HepG2 (cell line): ENCODE measurements at regions not wholly inside any gene's neighbourhood (a gene's known extent, or its start where the extent isn't known, plus 50 kb on each side); places are given as distances from the start of the nearest gene placed in this dataset.

Source experiments
- ATAC-seq: fragments of 200-7000 bp; cut with Tn5 transposase; 3 replicates; pipeline ENCODE4 v1.9.1; 2020; ENCODE audit warnings: mild to moderate bottlenecking, moderate library complexity
- BruUV-seq: library from RNA; stranded (reverse); fragments of 400-500 nt; replicated peaks from 2 replicates; lab custom pipeline; 2021; lab: Mats Ljungman, UMichigan
- CTCF ChIA-PET: fragments of 300-600 bp; formaldehyde crosslinking; extraction: SDS; loops from one replicate; lab custom pipeline; 2021; ENCODE audit warnings: low total read pairs, inconsistent platforms, low intra/inter-chr PET ratio; lab: Yijun Ruan, JAX
- POLR2A ChIA-PET: fragments of 350-600 bp; sonication (Branson Sonifier 250); formaldehyde crosslinking; loops from one replicate; lab custom pipeline; 2020; ENCODE audit warnings: antibody characterized with exemption, inconsistent platforms; lab: Yijun Ruan, JAX
- DNase-seq: peaks from one replicate; pipeline ENCODE4 v3.0.0-alpha.2; 2015; ENCODE audit warnings: low spot score
- FAIRE-seq: peaks from 3 replicates; lab custom pipeline; 2011; peaks lifted over from hg19 to GRCh38; lab: Jason Lieb, UNC
- H2AFZ ChIP-seq: one replicate; pipeline ENCODE4 v1.6.1; 2011; ENCODE audit warnings: low read length, inconsistent platforms
- H3K27ac ChIP-seq: fragments of 300-600 bp; 3 replicates; pipeline ENCODE4 v1.8.0; 2011; ENCODE audit warnings: mixed run types, mild to moderate bottlenecking, mixed read lengths, low read length, inconsistent platforms; ENCODE audit not compliant: insufficient read depth; ENCODE audit errors: extremely low read length
- H3K27me3 ChIP-seq, 2 experiments: fragments of 200-600 bp in 1 of 2; 2 replicates in 1 of 2; 3 replicates in 1 of 2; pipeline versions ENCODE4 v1.6.0 to v1.8.0; 2011; ENCODE audit warnings: low read length in 2 of 2, mild to moderate bottlenecking in 2 of 2, moderate library complexity in 2 of 2, inconsistent platforms in 1 of 2; ENCODE audit not compliant: insufficient read depth in 2 of 2, control insufficient read depth in 1 of 2
- H3K36me3 ChIP-seq, 2 experiments: fragments of 200-600 bp in 1 of 2; replicated peaks in 1 of 2; 2 replicates in 1 of 2; 3 replicates in 1 of 2; pipeline versions ENCODE4 v1.5.1 to v1.8.0; 2011; ENCODE audit warnings: low read length in 2 of 2, inconsistent platforms in 1 of 2; ENCODE audit not compliant: insufficient read depth in 2 of 2, control insufficient read depth in 1 of 2
- H3K4me1 ChIP-seq: 2 replicates; pipeline ENCODE4 v1.5.1; 2012; ENCODE audit warnings: low read length, inconsistent platforms; ENCODE audit not compliant: insufficient read depth
- H3K4me2 ChIP-seq: 2 replicates; pipeline ENCODE4 v1.6.0; 2011; ENCODE audit warnings: low read depth, low read length, inconsistent platforms
- H3K4me3 ChIP-seq, 3 experiments: fragments of 200-600 bp in 1 of 3; sonication (generic), shearing (Covaris generic) in 1 of 3; replicated peaks in 1 of 3; 2 replicates each; pipeline ENCODE4 v1.5.1; 2011 to 2016; ENCODE audit warnings: low read length in 3 of 3, inconsistent platforms in 2 of 3, low read depth in 2 of 3, mild to moderate bottlenecking in 2 of 3, control low read depth in 1 of 3, mixed read lengths in 1 of 3; ENCODE audit not compliant: insufficient read depth in 1 of 3
- H3K79me2 ChIP-seq: one replicate; pipeline ENCODE4 v1.6.1; 2011; ENCODE audit warnings: low read length, inconsistent platforms; ENCODE audit not compliant: insufficient read depth
- H3K9ac ChIP-seq: 2 replicates; pipeline ENCODE4 v1.6.0; 2011; ENCODE audit warnings: mild to moderate bottlenecking, low read depth, low read length, inconsistent platforms; ENCODE audit not compliant: insufficient read depth
- H3K9me3 ChIP-seq: 2 replicates; pipeline ENCODE4 v1.5.1; 2012; ENCODE audit warnings: mild to moderate bottlenecking, low read length
- H4K20me1 ChIP-seq: 2 replicates; pipeline ENCODE4 v1.6.0; 2011; ENCODE audit warnings: inconsistent platforms, mild to moderate bottlenecking, low read length, moderate library complexity; ENCODE audit not compliant: insufficient read depth
- ARID3A ChIP-seq: IDR thresholded peaks from 2 replicates; pipeline ENCODE4 v1.6.1; 2012; ENCODE audit warnings: low read depth, low read length, improper control_type of control experiment
- GATAD1 ChIP-seq: IDR thresholded peaks from 2 replicates; pipeline ENCODE4 v1.6.1; 2016; ENCODE audit warnings: missing genetic modification reagents, missing compliant biosample characterization
- HOXD1 ChIP-seq: sonication (generic); formaldehyde crosslinking; IDR thresholded peaks from 2 replicates; pipeline ENCODE4 v1.5.0; 2020; ENCODE audit warnings: missing genetic modification reagents
- ONECUT2 ChIP-seq: sonication (generic); formaldehyde crosslinking; IDR thresholded peaks from 2 replicates; pipeline ENCODE4 v1.4.0; 2020; ENCODE audit warnings: missing genetic modification reagents
- RAD21 ChIP-seq: fragments of 450-650 bp; formaldehyde crosslinking; IDR thresholded peaks from 2 replicates; pipeline ENCODE4 v1.5.0; 2020; ENCODE audit warnings: mild to moderate bottlenecking
- SMC3 ChIP-seq: IDR thresholded peaks from 2 replicates; pipeline ENCODE4 v1.6.1; 2011; ENCODE audit warnings: low read length, improper control_type of control experiment
- STAG1 ChIP-seq: sonication (generic); formaldehyde crosslinking; IDR thresholded peaks from 2 replicates; pipeline ENCODE4 v1.4.0; 2020; ENCODE audit warnings: missing genetic modification reagents
- ZNF773 ChIP-seq: sonication (generic); formaldehyde crosslinking; IDR thresholded peaks from 2 replicates; pipeline ENCODE4 v1.4.0; 2020; ENCODE audit warnings: missing genetic modification reagents, borderline replicate concordance
- ZSCAN31 ChIP-seq: sonication (generic); formaldehyde crosslinking; IDR thresholded peaks from 2 replicates; pipeline ENCODE4 v1.5.0; 2020; ENCODE audit warnings: low read depth, mild to moderate bottlenecking, missing genetic modification reagents
- WGBS: methylation state at CpG from one replicate; pipeline ENCODE4 v1.1.6; 2017; ENCODE audit warnings: low lambda C conversion rate; 5-methylcytosine and 5-hydroxymethylcytosine counted together
- in situ Hi-C: cut with HindIII; loops from 2 replicates; pipeline ENCODE4 v1.10.0; 2017; ENCODE audit warnings: low pct_unique_long_range_greater_than_20kb; ENCODE audit not compliant: extremely low pct_ligation_motif_present
- intact Hi-C: fragments of 100-400 bp; cut with micrococcal nuclease; formaldehyde crosslinking; loops from one replicate; pipeline ENCODE4 v1.10.0; 2022; ENCODE audit not compliant: unreplicated experiment
- TF ChIP-seq, protein P1 (sequence below): sonication (generic); formaldehyde crosslinking; IDR thresholded peaks from 2 replicates; pipeline ENCODE4 v1.5.0; 2020; ENCODE audit warnings: mild to moderate bottlenecking, missing genetic modification reagents, moderate library complexity

DNA sequence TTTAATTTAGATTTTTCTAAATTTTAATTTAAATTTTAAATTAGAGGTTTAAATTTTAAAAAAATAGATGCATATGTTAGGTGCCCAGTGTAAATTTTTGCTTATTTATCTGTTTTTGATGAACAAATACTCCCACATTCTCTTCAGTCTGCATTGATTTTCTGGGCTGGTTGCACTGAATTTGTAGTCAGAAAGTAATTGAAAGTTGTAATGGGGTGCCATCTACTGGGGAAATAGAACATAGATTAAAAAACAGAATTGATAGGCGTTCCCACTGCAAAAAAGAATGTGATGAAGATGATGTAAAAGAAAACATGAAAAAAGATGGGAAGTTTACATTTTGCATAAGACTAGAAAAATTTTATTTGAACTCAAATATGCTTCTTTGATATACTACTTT, 51.7 kb upstream of the CCDC85A start:
- in situ Hi-C loops: loop anchor here (5.0 to 10.0 kb wide), 2 partner anchors 55 to 417 kb away; no protein-coding TSS in a partner anchor
- WGBS: 0% methylated on average over 1 of the region's 1 CpG
- no peak overlapping the region for H3K4me2 ChIP-seq
- ATAC-seq (peak; percentile 58), FAIRE-seq (peak; percentile 72), DNase-seq (peak; percentile 60)
- no peaks in the 10 kb centered on the region for H3K9me3 ChIP-seq
- ChIA-PET POLR2A (no interaction called here), CTCF (interaction anchor here (0.6 to 2.5 kb wide), 4 partner anchors 55 to 414 kb away, joined by 3 to 18 read pairs (median 5); no protein-coding TSS in a partner anchor)
- 0 out of 5 replicates have a peak, but pooled peaks cover 0 to 4% of the 10 kb centered on the region in 2 experiments for H3K27me3 ChIP-seq
- no peak overlapping the region for H3K4me3 ChIP-seq
- TF ChIP-seq STAG1 (CRISPR knock-in tag) (peak; percentile 72), SMC3 (peak; percentile 29; the same call in 1 of the 2 replicates), ARID3A (peak; percentile 86), GATAD1 (CRISPR knock-in tag) (no peak), ZNF773 (CRISPR knock-in tag) (no peak), RAD21 (0 out of 2 replicates have a peak, but pooled peaks have one; percentile 33), ONECUT2 (CRISPR knock-in tag) (peak; percentile 50; the same call in 1 of the 2 replicates), ZSCAN31 (no peak), HOXD1 (no peak)
- TF ChIP-seq, protein P1, sequence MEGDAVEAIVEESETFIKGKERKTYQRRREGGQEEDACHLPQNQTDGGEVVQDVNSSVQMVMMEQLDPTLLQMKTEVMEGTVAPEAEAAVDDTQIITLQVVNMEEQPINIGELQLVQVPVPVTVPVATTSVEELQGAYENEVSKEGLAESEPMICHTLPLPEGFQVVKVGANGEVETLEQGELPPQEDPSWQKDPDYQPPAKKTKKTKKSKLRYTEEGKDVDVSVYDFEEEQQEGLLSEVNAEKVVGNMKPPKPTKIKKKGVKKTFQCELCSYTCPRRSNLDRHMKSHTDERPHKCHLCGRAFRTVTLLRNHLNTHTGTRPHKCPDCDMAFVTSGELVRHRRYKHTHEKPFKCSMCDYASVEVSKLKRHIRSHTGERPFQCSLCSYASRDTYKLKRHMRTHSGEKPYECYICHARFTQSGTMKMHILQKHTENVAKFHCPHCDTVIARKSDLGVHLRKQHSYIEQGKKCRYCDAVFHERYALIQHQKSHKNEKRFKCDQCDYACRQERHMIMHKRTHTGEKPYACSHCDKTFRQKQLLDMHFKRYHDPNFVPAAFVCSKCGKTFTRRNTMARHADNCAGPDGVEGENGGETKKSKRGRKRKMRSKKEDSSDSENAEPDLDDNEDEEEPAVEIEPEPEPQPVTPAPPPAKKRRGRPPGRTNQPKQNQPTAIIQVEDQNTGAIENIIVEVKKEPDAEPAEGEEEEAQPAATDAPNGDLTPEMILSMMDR (CRISPR knock-in tag): peak; percentile 64
- H3K4me1 ChIP-seq: no peaks in the 10 kb centered on the region
- BruUV-seq: no TSS peak
- no peaks in the 10 kb centered on the region for H3K79me2 ChIP-seq
- H3K36me3 ChIP-seq: no peaks in the 10 kb centered on the region
- H3K9ac ChIP-seq: no peak overlapping the region
- intact Hi-C loops: loop anchor here (1.0 kb wide), 2 partner anchors 55 to 414 kb away; no protein-coding TSS in a partner anchor
- no peaks in the 10 kb centered on the region for H4K20me1 ChIP-seq
- H3K27ac ChIP-seq: no peak overlapping the region
- no peak overlapping the region for H2AFZ ChIP-seq
